HG03432 (cell line): ENCODE measurements at regions not wholly inside any gene's neighbourhood (a gene's known extent, or its start where the extent isn't known, plus 50 kb on each side); places are given as distances from the start of the nearest gene placed in this dataset.

Source experiments
- ATAC-seq: cut with Tn5 transposase; IDR thresholded peaks from one replicate; pipeline ENCODE4 v1.9.1; 2021; ENCODE audit warnings: mild to moderate bottlenecking, moderate library complexity; ENCODE audit not compliant: unreplicated experiment

DNA sequence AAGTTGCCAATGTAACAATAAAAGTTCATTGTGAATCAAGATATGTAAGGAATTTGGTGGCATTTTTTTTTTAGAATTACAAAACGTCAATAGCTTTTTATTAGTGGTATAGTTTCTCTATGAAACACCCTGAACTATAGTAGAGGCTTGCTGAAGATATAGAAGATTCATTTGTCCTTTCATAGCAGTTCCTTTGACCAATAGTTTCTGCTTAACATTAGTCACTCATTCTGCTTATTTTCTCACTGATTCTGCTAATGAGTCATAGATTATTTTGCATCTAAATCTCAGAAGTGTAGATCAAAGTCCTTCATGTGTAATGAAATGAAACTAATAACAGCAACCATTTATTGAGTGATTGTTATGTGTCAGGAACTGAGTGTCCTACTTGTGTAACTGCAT is 205.0 kb upstream of the TET2 start:
- peak; percentile 74 for ATAC-seq

DNA sequence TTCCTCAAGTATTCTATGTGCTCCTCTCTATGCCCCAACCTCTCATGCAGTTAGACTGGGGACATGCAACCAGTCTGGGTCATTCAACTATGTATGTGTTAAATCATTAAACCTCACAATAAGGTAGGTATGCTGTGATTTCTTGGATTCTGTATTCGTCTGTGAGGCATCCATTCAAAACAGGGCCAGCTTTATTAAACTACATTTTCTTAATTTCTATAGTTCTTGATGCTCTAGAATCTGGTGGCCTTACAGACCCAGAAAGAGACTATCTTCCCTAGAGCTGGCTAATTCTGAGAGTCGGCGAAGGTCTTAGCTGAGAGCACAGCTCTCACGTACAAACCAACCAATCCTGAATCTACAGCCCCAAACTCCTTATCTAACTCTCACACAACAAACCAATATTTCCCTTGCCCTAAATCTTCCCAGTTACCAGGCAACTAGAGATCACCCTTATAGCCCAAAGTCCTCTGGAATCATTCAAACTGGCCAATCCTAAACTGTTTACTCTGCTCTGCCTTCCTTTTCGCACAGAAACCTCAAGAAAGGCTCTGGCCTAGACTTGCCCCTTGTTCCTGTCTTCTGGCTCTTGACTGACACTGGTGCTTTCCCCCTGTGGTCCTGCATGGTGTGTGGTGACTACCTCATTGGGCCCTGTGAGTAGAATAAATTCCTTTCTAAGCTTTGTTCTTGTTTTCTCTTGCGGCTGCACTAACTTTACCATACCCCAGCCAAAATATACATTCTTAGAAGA is 203.5 kb upstream of the TET2 start:
- ATAC-seq, result peak; percentile 73

DNA sequence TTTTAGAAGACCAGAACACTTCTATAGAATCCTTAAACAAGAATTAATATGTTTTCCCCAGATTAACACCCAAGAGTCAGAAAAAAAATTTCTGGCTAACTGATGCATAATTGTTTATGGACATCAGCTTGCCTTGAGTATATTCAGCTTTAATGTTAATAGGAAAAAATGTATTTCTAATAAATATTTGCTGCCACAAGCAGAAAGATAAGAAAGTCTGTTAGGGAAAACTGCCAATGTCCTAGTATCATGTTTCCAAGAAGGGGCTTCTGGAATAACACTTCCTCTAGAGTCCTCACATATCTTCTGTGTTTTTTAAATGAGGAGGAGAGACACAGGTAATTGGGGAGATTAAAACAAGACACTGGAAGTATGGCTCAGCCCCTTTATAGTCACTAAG is 202.1 kb upstream of the TET2 start:
- ATAC-seq, result no peak

DNA sequence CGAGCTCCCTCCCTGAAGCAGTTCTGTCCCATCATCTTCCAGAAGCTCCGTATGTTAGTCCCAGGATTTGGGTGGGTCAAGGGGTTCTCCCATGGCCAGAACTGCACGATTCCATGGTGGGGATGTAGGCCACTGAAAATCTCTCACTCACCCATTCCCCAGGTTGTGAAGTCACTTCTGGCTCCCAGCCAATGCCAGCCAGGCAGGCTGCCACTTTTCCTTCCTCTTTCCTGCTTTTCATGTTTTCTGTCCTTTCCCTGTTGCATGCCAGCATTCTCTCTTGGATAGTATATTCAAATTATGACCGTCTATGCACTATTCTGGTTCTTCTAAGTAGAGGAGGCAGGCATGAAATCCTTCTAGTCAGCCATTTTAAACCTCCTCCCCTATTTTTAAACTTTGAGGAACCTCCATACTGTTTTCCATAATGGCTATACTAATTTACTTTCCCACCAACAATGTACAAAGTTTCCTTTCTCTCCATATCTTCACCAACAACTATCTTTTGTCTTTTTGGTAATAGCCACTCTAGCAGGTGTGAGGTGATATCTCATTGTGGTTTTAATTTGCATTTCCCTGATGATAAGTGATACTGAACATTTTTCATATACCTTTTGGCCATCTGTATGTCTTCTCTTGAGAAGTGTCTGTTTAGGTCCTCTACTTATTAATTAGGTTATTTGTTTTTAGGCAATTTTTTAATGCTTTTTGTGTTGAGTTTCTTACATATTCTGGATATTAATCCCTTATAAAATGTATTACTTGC is 182.1 kb upstream of the TET2 start:
- peak; percentile 39 for ATAC-seq

DNA sequence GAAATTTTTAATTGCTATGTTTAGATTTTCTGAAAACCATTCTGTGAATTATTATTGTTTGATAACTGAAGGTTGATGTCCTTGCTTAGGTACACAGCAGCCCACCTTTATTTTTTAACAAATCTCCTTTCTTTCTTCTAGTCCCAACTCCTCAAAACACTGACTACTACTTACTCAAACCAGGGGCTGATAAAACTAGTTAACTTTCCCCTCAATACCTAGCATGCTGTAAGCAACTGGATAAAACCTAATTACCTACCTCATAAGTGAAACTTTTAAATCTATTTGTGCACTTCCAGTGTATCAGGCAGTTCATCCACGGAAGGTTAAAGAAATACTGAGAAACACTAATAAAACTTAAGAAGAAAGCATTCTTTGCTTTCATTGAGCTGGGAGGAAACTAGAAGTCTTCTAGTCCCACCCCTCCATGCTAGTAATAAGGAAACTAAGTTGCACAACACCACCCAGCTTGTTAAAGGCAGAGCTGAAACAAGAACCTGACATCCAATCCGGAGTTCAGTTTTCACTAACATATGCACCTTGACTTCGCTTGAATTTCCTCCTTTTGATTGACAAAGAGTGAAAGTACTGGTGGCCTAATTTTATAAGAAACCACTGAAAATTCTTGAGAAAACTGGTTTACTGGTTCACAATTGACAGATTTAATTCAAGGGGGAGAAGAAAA is 180.2 kb upstream of the TET2 start:
- ATAC-seq, result peak; percentile 98

DNA sequence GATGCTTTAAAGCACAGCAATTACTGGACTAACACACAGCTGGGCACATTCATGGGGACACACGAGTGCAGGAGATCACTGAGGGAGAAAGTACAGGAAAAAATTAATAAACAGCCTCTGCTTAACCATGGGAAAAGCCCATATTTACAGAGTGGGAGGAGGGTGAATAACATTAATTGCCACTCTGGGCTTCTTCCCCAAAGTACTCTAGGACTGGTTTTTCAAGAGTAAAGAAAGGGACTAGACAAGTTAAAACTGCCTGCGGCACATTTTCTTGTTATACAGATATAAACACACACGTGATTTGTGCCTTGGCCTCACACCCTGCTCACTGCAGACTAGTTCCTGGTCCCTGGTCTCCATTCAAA is 179.7 kb upstream of the TET2 start:
- peak; percentile 29 for ATAC-seq

DNA sequence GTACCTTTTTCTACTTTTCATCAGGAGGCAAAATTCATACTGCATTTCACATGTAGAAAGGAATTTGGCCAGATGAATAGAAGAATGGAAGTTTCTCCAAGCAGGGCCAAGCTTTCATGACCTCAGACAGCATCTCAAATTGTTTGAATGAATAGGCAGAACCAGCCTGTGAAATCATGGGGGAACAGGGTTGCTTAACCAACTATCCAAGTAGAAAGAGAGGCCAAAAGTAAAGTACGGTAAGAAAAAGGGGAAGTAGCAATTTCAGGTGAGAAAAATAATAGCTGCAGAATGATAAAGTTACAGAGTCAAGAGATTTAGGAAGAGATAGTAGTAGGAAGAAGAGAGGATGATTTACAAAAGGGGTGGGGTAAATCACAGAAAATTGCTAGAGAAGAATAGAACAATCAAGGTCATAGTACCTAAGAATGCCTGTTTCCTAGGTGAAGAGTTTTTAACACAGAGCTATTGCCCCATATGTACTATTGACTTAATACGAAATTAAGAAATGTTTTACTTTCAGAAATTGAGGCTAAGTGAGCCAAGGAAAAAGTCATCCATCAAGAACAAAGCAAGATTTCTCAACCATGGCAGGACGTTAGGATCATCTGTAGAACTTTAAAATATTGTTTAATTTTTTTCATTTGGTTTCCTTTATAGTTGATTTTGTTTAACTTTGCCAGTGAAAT is 177.1 kb upstream of the TET2 start:
- ATAC-seq, result no peak

DNA sequence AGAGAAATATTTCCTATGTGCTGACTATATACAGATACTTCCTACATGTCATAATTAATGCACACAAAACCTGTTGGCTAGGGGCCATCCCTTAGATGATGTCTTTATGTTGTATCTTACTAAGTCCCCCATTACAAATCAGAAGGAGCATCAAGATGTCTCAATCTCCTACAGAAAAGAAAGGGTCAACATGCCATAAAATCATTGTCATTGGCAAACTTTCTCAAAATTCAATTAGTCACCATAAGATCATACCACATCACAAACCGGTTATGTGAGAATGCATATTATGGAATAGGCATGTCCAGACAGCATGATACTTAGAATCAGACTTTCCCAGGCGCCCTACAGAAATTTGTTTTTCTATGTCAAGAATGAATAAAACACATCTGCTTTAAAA is 175.2 kb upstream of the TET2 start:
- ATAC-seq, result no peak

DNA sequence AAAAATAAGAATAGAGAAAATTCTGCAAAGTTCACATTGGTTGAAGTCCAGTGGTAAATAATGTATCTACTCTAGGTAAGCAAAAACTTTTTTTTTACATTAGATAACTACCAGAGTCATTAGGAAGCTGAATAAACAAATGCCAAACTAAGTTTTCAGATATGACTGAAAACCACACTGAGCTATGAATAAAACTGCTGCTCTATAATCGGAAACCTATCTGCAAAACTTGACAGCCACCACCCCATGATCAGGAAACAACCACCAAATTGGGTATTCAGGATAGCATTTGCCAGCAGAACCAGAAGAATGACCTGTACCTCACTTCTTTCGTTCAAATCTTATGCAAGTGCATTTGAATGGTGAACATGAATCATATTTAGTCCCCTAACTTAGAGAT is 173.0 kb upstream of the TET2 start:
- peak; percentile 58 for ATAC-seq

DNA sequence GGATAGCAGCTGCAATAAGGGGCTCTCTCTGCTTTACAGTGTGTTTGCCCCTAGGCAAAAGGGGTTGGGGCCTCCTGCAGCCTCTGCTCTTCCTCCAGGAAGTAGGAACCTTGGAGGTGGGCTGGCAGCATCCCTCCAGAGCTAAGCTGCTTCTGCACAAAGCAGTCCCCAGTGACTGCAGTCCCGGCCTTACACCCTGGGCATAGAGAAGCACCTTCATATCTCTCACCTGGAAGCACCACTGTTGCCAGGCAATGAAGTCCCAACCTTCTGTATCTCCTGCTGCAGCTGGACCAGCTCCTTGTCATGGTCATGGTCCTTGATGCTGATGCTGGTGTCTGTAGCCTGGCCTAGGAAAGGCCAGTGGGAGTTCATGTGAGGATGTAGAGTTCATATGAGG is 171.1 kb upstream of the TET2 start:
- ATAC-seq, result no peak

DNA sequence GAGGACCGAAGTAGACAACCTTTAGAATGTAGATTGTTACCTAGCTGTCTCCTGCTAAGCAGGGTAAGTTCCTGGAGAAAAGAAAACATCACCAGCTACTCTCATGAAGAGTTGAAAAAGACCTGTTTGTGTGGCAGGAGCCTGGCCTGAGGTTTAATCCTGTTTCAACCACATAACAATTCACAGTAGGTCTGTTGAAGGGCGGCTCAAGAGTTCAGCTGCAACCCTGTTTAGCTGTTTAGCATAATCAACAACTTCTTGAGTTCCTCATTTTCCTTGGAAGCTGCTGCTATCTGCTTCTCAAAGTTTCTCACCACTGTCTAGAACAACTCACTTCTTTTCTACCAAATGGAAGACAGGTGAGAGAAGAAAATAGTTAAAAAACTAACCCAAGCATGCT is 170.4 kb upstream of the TET2 start:
- ATAC-seq, result no peak

DNA sequence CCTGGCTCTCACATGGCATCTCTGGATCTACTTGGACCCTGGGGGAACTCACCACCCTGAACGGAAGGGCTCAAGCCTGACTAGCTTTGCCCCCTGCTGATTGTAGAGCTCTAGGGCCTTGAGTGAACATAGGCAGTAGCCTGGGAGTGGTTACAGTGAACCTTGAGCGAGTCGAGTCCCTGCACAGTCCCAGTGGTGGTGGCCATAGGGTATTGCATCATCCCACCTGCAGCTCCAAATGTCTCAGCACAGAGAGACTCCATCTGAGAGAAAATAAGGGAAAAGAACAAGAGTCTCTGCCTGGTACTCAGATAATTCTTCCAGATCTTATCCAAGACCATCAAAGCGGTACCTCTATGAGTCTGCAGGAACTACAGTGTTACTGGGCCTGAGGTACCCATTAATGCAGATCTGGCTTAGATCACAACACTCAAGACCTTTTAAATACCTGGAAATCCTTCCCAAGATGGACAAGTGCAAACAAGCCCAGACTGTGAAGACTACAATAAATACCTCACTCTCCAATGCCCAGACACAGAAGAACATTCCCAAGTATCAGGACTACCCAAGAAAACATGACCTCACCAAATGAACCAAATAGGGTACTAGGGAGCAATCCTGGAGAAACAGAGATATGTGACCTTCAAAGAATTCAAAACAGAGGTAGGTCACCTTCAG is 167.5 kb upstream of the TET2 start:
- no peak for ATAC-seq

DNA sequence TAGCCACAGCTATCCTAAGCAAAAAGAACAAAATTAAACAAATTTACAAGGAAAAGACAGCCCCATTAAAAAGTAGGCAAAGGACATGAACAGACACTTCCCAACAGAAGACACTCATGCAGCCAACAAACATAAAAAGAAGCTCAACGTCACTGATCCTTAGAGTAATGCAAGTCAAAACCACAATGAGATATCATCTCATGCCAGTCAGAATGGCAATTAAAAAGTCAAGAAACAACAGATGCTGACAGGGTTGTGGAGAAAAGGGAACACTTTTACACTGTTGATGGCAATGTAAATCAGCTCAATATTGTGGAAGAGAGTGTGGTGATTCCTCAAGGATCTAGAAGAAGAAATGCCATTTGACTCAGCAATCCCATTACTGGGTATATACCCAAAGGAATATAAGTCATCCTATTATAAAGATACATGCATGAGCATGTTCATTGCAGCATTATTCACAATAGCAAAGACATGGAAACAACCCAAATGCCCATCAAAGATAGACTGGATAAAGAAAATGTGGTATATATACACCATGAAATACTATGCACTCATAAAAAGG is 163.0 kb upstream of the TET2 start:
- ATAC-seq, result no peak

DNA sequence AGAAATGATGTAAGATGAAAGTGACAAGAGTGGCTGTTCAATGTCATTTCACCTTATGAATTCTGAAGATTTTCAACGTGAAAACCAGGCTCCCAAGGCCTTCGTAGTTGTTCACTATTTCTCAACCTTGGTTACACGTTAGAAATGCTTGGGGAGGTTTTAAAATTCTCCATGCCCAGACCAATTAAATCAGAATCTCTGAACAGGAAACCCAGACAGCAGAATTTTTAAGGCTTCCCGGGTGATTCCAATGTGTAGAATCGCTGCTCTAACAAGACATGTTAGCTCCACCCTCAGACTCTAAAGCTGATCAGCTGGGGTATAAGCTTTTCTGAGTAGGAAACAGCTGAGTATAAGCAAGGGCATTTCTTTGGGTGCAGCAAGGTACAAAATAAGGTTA is 160.4 kb upstream of the TET2 start:
- no peak for ATAC-seq

DNA sequence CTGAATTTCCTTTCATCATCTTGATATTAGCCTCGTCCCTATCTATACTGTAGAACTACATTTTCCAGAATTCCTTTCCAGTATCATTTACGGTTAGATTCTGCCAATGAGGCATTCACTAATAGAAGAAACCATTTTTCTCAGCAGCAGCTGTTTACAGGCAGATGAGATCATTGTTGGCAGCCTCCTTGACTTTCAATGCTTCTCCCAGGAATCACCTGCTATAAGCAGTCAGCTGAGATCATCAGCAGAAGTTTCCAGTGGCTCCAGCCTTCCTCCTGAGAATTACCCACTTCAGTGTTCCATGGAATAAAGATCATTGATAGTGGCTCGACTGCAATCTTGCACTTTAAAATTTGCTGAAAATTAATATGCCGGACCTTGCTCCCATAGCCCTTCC is 157.3 kb upstream of the TET2 start:
- no peak for ATAC-seq

DNA sequence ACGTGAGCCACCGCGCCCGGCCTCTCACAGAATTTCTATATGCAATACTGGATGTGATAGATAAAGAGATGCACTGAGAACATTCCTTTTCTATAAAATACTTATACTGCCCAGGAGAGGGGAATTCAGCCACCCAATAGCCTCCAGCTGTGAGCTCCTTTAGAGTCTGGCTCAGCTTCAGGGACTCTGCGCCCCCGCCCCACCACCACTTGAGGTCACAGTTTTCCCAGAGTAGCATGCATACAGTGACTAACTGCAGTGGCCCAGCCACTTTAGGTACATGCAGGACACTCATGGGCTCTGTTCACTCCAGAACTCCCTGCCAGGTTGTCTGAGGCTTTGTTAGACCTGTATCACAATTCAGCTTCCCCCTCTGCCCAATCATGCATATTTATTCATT is 144.4 kb upstream of the TET2 start:
- ATAC-seq, result no peak

DNA sequence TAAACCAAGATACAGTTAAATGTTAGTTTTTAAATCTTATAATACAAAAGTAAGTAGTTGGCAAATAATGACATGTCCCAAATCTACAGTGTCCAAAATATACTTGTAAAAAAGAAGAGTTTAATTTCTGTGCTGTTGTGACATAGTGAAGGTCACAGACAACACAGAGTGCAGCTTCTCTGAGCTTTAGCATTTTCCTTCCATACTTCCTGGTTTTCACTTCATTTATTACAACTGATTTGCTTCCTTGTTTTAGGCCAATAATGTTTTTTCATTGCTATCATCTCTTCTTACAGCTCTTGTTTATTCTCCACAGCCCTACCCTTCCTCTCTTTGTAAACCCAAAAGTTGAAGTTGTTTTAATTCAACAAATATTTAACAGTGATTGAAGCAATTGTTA is 132.4 kb upstream of the TET2 start:
- ATAC-seq, result no peak

DNA sequence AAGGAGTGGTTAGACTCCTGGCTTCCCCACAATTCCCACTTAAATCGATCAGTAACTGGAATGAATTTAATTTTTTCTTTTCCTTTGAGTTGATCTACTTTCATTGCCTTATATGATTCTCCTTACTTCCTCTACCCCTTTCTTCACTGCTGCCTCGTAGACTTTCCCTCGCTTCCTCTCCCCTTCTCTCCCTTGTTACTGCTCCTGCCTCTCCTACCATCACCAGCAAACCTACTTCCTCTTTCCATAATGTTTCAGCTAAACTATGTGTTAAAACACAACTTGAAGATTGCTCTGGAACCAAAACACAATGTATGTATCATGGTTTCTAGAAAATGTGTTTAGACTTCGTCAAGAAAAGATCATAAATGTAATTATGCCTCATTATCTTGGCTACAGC is 132.0 kb upstream of the TET2 start:
- ATAC-seq, result no peak

DNA sequence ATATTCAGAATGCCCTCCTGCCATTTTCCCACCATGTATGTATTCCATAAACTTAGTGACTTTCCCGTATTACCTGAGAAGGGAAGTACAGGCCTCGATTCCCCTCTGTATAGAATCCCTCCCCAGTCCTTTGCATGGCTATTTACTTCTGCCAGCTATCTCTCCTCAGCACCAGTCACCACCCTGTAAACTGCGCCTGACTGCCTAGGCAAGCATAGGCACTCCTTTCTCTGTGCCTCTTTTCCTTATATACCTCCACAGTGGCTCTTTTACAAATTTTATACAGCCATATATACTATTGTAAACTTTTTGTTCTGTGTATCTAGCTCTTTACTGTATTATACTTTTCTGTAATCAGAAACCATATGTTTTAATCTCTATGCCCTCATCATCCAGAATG is 130.9 kb upstream of the TET2 start:
- no peak for ATAC-seq

DNA sequence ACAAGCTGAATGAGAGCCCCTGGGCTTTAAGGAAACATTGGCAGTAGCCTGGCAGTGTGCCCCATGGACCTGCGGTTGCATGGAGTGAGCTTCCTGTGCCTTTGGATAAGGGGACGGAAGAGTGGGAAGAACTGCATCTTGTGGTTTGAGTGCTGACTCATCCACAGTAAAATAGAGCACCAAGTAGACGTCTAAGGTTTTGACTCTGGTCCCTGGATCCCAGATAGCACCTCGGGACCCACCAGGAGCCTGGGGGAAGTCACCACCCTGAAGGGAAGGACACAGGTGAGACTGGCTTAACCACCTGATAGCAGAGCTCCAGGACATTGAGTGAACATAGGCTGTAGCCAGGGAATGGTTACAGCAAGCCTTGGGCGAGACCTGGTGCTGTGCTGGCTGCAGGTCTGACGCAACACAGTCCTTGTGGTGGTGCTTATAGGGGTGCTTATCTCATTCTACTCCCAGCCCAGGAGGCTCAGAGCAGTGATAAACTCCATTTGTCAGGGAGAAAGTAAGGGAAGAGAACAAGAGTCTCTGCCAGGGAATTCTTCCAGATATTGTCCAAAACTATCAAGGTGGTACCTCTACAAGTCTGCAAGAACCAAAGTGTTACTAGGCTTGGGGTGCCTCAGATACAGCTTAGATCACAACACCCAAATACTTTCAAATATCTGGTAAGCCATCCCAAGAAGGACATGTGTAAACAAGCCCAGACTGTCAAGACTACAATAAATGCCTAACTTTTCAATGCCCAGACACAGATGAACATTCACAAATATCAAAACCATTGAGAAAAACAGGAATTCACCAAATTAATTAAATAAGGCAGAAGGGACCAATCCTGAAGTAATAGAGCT is 123.6 kb upstream of the TET2 start:
- no peak for ATAC-seq
